ENCODE measurements at regions not wholly inside any gene's neighbourhood (a gene's known extent, or its start where the extent isn't known, plus 50 kb on each side); places are given as distances from the start of the nearest gene placed in this dataset.

- Mint-ChIP-seq H3K9me3 (no peaks in the 10 kb centered on the region), H3K4me3 (peak overlapping the region; percentile 81), H3K27ac (ENCODE audit: unreplicated experiment) (peak overlapping the region; percentile 47), H3K4me1 (peaks cover 62% of the 10 kb centered on the region), H3K27me3 (ENCODE audit: low read depth) (no peaks in the 10 kb centered on the region), H3K36me3 (ENCODE audit: low read depth) (no peaks in the 10 kb centered on the region)
- TF ChIP-seq CTCF (conservative IDR thresholded peaks at IDR 0.05) = no peak
- DNase-seq (ENCODE audit: low read depth, low spot score) = no peak
Measured at GRCh38 chr3:181174676-181175233, 185.2 kb upstream of the DNAJC19 start.

GRCh38 chr3:181174022-181174421 lies 184.5 kb upstream of the DNAJC19 start:
- Mint-ChIP-seq H3K4me1 (peaks cover 62% of the 10 kb centered on the region), H3K9me3 (no peaks in the 10 kb centered on the region), H3K4me3 (peak overlapping the region; percentile 81), H3K27me3 (ENCODE audit: low read depth) (no peaks in the 10 kb centered on the region), H3K36me3 (ENCODE audit: low read depth) (no peaks in the 10 kb centered on the region), H3K27ac (ENCODE audit: unreplicated experiment) (peak overlapping the region; percentile 47)
- TF ChIP-seq CTCF (conservative IDR thresholded peaks at IDR 0.05) = no peak
- no peak for DNase-seq (ENCODE audit: low read depth, low spot score)

- H3K4me1 Mint-ChIP-seq = peaks cover 59% of the 10 kb centered on the region
- H3K9me3 Mint-ChIP-seq = no peaks in the 10 kb centered on the region
- no peak overlapping the region for H3K27ac Mint-ChIP-seq (ENCODE audit: unreplicated experiment)
- H3K4me3 Mint-ChIP-seq = no peak overlapping the region
- DNase-seq (ENCODE audit: low read depth, low spot score) = no peak
- no peaks in the 10 kb centered on the region for H3K36me3 Mint-ChIP-seq (ENCODE audit: low read depth)
- H3K27me3 Mint-ChIP-seq (ENCODE audit: low read depth) = no peaks in the 10 kb centered on the region
- TF ChIP-seq CTCF (conservative IDR thresholded peaks at IDR 0.05) = no peak
Measured at GRCh38 chr3:181173227-181173626, 183.7 kb upstream of the DNAJC19 start.

- Mint-ChIP-seq H3K9me3 (peaks cover 12% of the 10 kb centered on the region), H3K4me3 (no peak overlapping the region), H3K27ac (ENCODE audit: unreplicated experiment) (no peak overlapping the region), H3K27me3 (ENCODE audit: low read depth) (no peaks in the 10 kb centered on the region), H3K36me3 (ENCODE audit: low read depth) (no peaks in the 10 kb centered on the region), H3K4me1 (peaks cover 10% of the 10 kb centered on the region)
- TF ChIP-seq CTCF (conservative IDR thresholded peaks at IDR 0.05) = no peak
- no peak for DNase-seq (ENCODE audit: low read depth, low spot score)
Measured at GRCh38 chr3:181134873-181135272, 145.3 kb upstream of the DNAJC19 start.

GRCh38 chr3:181133832-181134231 lies 144.3 kb upstream of the DNAJC19 start:
- Mint-ChIP-seq H3K4me1 (peaks cover 10% of the 10 kb centered on the region), H3K36me3 (ENCODE audit: low read depth) (no peaks in the 10 kb centered on the region), H3K9me3 (peaks cover 12% of the 10 kb centered on the region), H3K27ac (ENCODE audit: unreplicated experiment) (no peak overlapping the region), H3K27me3 (ENCODE audit: low read depth) (no peaks in the 10 kb centered on the region), H3K4me3 (no peak overlapping the region)
- no peak for DNase-seq (ENCODE audit: low read depth, low spot score)
- no peak for TF ChIP-seq CTCF (conservative IDR thresholded peaks at IDR 0.05)

Data from neural crest cell (in vitro differentiated cells).